ENCODE measurements at regions not wholly inside any gene's neighbourhood (a gene's known extent, or its start where the extent isn't known, plus 50 kb on each side); places are given as distances from the start of the nearest gene placed in this dataset.

- TF ChIP-seq CTCF (IDR thresholded peaks at IDR 0.05; ENCODE audit: extremely low read depth in 1 of 2, insufficient read depth in 1 of 2, low read depth in 1 of 2, low read length in 2 of 2), result no peak
- TF ChIP-seq JUN (IDR thresholded peaks at IDR 0.05; ENCODE audit: borderline replicate concordance, insufficient read depth, insufficient read length, low read depth), result no peak
- no peak for TF ChIP-seq MAX (IDR thresholded peaks at IDR 0.05; ENCODE audit: insufficient read depth, insufficient read length)
These were observed 179.4 kb upstream of the AGAP1 start for GRCh38 chr2:235314371-235314930.
